T-helper 1 cell treated with Interleukin-12 subunit alpha and Interleukin-12 subunit beta and Interleukin-4 antibody, amounts not matched to agents 30 ng/mL and 1 ng/mL, for 36 hours (primary cell): ENCODE measurements at regions not wholly inside any gene's neighbourhood (a gene's known extent, or its start where the extent isn't known, plus 50 kb on each side); places are given as distances from the start of the nearest gene placed in this dataset.
"Not testable (repeated sequence)": the region's sequence is repeated elsewhere in the genome, so short reads cannot be mapped to it uniquely, and the experiment has no call there.

Experiments used
- intact Hi-C: fragments of 100-400 bp; cut with micrococcal nuclease; formaldehyde crosslinking; loops from one replicate; pipeline ENCODE4 v1.15.1; 2024

DNA sequence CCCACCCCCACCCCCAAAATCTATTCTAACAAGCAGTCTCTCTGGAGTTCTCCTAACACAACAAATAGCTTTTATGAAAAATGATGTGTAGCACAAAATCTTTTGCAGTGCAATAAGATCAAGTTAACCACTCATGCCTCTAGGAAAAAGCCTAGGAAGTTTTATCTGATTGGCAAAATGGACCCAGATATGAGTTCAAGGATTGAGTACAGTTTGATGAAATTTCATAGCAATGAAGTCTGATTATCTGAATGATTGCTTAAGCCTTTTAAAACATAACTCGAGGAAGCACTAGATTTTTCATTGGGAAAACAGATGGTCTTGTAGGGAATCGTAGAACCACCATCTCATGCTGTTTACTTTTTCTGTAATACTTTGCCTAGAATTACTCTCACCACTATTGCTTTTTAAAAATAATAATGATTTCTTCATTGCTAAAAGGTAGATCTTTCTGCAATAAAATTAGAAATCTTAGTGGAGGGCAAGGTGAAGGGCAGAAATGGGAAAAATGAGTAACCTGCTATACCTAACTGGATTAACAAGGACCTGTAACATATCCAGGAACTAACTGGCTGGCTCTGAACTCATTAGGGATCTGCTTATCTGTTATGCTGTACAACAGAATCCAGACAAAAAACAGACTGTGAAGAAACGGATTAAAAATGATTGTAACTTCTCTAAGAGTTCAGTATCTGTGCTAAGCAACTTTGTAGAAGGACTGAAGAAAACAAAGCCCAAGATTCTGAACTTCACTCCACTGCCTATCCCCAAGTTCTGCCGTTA, 73.7 kb upstream of the ETAA1 start:
- intact Hi-C loops, result no loop called here

DNA sequence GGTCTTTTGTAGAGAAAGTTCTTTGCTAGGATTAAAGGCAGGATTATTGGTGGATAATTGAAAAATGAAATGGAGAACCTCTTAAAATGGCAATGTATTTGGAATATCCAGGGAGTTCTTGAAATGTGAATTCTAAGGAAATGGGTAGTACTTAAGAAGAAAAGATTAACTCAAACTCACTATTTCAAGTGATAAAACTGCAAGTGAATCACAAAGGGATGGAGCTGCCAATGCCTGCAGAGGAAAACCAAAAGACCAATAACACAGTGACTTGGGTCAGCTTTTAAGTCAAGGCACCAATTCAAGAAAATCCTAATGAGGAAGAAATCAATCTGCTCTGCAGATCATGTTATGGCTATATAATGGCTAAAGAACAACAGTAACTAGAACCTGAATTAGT, 67.6 kb upstream of the ETAA1 start:
- intact Hi-C loops, result no loop called here

DNA sequence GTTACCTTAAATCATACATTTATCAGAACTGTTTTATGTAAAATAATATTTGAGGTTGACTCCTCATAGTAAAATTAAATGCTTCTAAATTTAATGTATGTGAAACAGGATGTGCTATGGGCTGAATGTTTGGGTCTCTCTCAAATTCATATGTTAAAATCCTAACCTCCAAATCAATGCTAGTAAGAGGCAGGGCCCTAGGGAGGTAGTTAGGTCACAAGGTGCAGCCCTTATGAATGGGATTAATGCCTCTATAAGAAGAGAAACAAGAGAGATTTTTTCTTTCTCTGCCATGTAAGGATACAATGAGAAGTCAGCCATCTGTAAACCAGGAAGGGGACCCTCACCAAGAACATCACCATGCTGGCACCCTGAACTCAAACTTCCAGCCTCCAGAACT, 67.2 kb upstream of the ETAA1 start:
- intact Hi-C loops, result no loop called here

DNA sequence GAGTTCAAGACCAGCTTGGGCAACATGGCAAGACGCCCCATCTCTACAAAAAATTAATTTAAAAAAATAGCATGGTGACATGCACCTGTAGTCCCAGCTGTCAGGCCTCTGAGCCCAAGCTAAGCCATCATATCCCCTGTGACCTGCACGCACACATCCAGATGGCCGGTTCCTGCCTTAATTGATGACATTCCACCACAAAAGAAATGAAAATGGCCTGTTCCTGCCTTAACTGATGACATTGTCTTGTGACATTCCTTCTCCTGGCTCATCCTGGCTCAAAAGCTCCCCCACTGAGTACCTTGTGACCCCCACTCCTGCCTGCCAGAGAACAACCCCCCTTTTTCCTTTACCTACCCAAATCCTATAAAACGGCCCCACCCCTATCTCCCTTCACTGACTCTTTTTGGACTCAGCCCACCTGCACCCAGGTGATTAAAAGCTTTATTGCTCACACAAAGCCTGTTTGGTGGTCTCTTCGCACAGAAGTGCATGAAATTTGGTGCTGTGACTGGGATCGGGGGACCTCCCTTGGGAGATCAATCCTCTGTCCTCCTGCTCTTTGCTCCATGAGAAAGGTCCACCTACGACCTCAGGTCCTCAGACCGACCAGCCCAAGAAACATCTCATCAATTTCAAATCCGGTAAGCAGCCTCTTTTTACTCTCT, 65.6 kb upstream of the ETAA1 start:
- intact Hi-C loops, result not testable (repeated sequence)

DNA sequence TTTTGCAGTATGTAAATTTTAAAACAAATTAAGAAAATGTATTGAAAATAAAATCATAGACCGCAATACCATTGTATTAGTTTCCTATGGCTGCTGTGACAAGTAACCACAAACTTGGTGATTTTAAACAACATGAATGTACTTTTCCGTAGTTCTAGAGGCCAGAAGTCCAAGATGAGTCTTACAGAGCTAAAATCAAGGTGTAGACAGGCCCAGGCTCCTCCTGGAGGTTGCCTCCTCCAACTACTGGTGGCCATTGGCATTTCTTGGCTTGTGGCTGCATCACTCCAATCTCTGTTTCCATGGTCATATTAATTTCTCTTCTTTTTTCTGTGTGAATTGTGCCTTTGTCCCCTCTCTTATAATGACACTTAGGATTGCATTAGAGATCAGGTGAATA, 59.2 kb upstream of the ETAA1 start:
- intact Hi-C loops, result no loop called here

DNA sequence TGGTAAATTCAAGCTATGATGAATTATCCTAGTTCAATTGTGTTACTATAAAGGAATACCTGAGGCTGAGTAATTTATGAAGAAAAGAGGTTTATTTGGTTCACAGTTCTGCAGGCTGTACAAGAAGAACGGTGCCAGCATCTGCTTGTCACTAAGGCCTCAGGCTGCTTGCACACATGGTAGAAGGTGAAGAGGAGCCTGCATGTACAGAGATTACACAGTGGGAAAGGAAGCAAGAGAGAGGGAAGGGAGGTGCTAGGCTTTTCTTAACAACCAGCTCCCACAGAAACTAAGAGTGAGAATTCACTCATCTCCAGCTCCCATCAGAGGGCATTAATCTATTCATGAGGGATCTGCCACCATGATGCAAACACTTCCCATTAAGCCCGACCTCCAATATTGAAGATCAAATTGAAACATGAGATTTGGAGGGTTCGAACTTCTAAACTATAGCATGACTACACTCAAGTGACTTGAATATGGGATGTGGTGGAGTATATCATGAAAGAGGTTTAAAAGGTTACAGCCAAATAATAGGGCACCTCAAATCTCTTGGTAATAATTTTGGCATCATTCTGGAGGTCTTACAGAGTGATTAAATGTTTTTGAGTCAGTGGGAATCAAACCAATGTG, 58.4 kb upstream of the ETAA1 start:
- intact Hi-C loops, result no loop called here

DNA sequence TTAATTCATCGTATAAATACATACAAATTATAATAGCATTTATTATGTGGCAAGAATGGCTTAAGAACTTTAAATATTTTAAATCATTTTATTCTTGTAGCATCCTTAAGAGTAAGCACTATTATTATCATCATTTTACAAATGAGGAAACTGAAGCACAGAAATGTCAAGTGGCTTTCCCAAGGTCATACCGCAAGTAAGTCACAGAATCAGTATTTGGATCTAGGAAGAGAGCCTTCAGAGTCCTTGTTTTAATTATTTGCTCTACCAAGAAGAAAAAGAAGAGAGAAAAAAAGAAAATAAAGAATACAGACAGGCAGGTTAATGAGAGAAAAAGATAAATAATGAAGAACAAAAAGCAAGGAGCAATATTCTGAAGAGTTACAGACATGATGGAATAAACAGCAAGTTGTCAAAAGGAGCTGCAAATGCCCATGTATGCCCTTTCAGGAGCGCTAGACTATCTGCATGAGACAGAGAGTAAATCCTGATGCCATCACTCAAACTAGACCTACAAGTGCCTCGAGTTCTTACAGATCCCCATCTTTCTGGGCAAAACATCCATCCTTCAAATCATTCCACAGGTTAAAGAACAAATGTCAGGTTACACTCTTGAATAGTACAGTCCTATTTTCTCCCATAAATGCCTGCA, 57.8 kb upstream of the ETAA1 start:
- intact Hi-C loops, result no loop called here

DNA sequence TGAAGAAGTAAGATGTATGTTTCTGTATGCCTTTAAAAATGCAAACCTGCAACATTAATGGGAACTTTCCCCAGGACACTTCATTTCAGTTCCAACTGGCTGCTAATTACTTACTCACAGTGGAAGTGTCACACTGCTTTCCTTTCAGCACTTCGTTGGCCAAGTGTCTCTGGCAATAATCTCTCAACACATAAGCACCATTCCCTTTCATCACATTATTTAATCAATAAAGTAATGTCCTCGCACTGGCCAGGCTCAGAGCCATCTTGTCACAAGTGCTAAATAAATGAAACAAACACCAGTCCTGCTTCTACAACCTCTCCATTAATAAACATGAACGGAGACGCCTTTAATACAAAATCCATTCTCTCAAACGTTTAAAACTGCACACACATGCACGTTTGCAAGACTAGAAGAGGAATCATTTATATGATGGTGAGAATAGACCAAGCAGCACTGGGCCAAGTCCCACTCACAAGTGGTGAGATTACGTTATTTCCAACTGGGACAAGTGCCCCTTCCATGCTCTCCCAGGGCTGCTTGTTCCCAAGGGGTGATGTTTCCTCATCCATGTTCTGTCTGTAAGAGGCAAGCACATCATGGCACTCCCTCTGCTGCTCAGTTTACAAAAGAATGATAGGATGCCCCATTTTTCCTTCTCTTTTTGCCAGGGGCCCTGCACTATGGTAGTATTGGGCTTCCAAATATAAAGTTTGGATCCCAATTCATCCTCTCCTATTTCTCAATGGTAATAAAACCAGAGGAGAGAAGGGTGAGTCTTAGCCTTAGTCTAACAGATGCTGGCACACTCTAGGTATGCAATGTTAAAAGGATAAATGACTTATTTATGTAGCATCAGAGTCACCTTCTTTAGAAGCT, 56.8 kb upstream of the ETAA1 start:
- intact Hi-C loops, result no loop called here

DNA sequence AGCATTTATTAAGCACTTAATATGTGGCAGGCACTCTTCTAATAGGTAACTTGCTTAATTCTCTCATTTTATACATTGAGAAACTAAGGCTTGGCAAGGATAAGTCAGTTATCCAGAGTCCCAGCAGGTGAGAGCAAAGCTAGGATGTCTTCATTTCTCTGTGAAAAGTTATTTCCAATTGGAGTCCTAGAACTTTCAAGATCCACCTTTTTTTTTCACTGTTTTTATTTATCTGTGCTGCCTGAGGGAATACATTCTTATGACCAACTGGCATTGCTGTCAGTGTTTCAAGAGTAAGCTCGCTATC, 56.2 kb upstream of the ETAA1 start:
- intact Hi-C loops, result no loop called here

DNA sequence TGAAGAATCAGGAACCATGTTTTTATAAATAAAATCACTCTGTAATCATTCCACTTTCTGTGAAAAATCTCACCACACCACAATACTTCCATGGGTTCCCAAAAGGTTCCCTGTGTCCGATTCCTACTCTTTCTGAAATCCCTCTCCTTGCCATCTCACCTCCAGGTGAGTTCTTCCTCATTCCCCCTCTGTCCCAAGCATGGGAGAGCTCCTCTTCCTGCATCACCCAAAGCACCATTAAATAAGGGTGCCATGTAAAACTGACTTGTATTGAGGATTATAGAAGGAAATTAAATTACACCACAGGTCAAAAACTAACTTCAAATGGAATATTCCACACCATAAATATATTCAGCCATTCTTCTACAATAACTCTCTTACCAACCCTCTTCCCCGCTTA, 55.8 kb upstream of the ETAA1 start:
- intact Hi-C loops, result no loop called here

DNA sequence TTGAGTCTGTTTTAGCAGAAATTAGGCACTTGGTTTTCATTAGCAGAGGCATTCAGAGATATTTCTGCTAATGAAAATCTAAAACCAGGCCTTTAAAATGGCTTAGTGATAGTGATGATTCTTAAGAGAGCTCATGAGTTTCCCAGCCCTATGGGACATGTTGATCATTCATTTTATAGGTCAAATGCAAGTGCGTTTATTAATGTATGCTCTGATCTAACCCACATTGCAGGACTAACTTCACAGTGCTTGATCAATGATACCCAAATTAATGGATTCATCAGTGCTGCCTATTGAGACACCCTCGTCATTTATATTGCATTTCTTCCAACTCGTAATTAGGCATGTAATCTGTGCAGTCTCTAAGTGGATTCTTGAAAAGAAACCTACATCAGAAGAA, 54.7 kb upstream of the ETAA1 start:
- intact Hi-C loops, result no loop called here

DNA sequence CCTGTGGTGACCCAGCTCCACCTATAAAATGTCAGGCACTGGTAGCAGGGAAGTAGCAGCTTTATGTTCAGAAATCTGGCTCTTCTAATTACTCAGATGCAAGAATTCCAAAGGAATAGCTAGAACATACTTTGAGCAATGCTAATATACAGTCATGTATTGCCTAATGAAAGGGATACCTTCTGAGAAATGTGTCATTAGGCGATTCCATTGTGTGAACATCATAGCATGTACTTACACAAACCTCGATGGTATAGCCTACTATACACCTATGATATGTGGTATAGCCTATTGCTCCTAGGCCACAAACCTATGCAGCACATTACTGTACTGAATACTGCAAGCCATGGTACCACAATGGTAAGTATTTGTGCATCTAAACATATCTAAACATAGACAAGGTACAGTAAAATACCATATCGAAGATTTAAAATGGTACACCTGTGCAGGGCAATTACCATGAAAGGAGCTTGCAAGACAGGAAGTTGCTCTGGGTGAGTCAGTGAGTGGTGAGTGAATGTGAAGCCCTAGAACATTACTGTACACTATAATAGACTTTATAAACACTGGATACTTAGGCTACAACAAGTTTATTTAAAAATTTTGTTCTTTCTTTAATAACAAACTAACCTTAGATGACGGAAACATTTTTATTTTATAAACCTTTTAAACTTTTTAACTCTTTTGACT, 50.3 kb upstream of the ETAA1 start:
- intact Hi-C loops, result no loop called here
